HG02571 (cell line): ENCODE measurements at regions not wholly inside any gene's neighbourhood (a gene's known extent, or its start where the extent isn't known, plus 50 kb on each side); places are given as distances from the start of the nearest gene placed in this dataset.

Experiments used
- ATAC-seq: cut with Tn5 transposase; IDR thresholded peaks from one replicate; pipeline ENCODE4 v1.9.1; 2021; ENCODE audit warnings: mild to moderate bottlenecking, moderate library complexity; ENCODE audit not compliant: unreplicated experiment

DNA sequence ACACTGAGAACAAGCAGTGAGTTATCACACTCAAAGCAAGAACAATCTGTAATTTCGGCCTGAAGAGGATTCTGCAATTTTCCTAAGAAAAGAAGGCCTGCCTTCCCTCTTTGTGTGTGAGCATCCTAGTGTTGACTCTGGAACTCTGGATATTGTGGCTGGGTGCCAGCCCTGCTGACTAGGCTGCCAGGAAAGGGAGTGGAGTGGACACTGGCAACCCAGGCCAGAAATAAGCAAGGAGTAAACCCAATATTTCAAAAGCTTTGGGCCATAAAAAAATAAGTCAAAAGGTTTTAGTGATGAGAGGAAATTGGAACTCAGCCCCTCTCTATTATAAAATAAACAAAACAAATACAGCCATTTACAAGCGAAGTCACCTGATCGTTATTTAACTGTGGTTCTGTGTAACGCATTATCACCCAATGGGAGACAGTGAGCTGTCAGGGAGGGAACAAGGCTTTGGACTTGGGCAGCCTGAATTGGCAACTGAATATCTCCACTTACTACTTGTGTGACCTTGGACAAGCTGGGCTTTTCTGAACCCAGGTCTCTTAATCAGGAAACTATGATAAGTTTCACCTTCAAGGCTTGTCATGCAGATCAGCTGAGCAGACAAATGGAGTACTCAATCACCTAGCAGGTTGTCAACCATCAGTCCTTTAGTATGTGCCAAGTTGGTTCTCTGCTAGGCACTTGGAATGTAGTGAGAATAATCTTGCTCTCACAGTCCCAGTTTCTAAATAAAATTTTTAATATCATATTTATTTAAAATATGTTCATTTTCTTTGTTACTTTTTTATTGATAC, 196.2 kb downstream of the PAX1 start:
- no peak for ATAC-seq

DNA sequence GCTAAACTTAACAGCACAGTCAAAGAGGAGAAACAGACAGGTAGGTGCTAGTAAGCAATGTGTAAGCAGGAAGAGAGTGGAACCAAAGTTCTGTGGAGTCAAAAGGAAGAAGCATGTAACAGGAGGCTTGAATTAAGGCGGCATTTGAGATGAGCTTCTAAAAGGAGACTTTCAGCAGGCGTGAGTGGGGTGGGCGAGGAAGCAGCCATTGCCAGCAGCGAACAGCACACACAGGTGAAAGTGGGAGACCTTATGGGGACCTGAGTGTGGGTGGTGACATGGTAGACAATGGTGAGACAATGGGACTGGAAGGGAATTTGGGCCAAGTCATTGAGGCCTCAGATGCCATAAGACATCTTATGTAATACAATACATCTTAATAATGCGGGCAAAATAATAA, 195.0 kb downstream of the PAX1 start:
- ATAC-seq: no peak

DNA sequence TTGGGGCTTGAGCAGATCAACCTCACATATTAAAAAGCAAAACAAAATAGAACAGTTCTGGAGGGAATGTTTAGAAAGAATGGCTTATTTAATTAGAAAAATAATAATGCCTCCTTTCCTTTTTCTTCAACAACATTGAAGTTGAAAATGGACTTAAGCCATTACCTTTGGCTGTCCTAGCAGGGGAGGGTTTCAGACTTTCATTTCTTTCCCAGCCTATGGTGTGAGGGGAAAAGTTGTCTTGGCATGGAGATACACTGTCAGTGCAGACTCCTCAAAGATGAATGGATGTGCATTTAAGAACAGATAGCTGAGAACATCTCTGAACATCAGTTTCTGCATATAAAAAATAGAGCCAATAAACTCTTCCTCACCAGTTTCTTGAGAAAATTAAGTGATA, 169.5 kb downstream of the PAX1 start:
- ATAC-seq: no peak

DNA sequence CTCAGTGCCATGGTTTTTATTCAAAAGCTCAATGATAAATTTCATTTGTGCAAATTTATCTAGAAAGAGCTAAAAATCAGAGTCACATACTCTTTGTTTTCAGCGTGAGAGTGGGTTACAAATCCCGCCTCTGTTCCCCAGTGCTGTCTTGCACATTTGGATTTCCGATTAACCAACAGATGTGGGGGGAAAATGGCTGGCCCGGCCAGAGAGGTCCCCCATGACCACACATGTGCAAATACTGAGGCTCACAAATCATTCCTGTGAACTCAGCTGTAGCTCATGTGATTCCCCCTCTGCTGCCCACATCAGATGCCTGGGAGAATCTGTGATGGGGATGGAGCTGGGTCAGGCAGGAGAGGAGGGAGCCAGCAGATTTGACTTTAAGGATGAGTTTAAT, 168.7 kb downstream of the PAX1 start:
- no peak for ATAC-seq

DNA sequence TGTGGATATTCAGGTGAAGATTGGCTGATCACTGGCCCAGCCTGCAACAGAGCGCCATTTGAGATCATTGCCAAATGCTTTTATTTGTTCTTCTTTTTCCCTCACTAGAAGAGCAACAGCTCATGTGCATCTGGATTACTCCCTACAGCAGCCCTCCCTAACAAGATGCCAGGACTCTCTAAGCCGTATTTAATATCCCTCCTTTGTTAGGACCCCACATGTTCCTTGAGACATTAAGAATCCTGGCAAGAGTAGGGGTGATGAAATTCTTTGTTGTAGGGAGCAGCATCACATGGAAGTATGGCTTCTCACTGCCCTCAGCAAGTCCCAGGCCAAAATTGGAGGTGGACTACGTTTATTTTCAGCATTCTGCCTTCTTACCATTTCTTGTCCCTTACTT, 167.8 kb downstream of the PAX1 start:
- ATAC-seq: no peak

DNA sequence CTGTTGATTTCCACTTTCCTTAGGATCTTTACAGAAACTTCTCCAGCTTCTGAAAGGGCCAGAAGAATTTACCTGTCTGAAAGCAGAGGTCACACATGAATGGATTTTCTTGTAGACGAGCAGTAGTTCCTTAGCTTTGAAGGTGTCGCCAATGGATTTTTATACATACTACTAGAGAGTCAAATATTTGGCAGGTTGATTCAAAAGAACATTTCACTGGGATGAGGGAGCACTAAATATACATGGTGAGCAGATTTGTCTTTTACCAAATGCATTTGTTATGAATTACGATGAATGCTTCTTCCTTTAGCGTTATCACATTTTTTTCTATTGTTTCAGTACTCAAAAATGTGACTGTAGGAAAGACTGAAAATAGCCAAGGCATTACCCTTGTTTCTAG, 162.3 kb downstream of the PAX1 start:
- ATAC-seq: no peak

DNA sequence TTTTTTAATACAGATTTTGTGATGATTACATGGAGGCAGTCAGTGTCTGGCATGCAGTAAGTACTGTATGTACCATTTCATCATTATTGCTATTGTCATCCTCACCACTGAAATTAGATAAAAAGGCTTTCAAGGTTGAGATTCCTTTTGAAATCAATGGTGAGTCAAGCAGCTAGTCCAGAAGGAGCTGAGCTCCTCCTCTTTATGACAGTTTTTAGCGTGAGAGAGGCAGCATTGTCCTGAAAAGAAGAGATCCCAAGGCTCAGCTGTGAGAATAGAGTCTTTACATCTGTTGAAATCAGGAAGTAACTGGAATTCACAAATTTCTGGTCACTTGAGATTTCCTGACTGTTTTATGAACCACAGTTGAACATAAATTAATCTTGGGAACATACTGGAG, 161.9 kb downstream of the PAX1 start:
- no peak for ATAC-seq

DNA sequence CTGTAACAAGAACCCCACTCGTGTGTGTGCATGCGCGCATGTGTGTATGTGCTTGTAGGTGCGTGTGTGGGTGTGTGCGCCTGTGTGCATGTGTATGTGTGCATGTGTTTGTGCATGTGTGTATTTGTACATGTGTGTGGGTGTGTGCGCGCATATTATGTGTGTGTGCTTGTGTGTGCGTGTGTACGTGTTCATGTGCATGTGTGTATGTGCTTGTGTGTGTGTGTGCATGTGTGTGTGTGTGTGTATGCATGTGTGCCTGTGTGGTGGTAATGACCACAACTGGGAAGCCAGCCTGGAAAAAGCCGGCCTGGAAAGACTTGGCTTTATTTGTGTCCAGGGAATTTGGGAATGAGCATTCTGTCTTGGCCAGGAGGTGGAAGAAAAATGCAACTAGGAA, 157.5 kb downstream of the PAX1 start:
- no peak for ATAC-seq

DNA sequence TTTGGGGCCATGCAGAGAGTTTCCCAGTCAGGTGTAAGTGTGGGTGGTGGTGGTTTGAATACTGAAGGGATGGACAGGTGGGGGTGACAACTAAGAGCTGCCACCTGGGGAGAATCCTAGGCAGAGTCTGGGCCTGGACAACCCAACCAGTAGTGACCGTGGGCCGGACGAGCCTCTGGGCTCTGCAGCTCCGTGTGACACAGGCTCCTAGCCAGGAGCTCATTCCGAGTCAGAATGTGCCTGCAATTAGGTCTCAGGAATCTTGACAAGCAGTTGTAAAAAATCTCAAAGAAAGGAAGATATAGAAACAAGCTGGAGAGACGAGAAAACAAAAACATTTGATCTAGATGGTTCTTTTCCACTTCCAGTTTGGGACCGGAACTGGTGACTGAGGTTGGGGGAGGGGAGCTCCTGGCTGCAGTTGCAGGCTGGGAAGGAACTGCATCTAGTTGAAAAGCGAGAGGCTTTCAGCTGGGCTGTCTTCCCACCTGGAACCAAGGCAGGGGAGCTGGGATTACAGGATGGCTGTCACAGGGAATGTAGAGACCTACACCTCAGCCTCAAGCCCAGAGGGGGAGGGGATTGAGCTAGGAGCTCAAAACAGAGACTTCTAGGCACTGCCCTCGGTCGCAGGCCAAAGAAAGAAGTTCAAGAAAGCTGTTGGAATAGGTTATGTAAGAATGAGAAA, 156.9 kb downstream of the PAX1 start:
- ATAC-seq: no peak

DNA sequence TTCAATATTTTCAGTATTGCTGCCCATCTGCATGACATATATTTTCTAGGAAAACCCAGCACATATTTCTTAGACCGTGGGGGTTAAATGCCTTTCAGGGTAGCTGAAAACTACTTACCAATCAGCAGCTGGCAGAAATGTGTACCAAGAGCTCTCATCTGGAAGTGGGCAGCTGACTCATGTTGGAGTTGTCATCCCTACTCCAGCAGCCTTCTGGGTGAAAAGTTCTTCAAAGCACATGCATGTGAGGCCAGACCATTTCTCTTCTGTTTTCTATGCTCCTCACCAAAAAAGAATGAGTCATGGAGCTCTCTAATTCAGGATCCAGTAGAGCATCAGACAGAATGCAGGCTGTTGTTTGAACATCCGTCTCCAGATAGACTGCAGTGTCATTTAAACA, 135.5 kb downstream of the PAX1 start:
- no peak for ATAC-seq

DNA sequence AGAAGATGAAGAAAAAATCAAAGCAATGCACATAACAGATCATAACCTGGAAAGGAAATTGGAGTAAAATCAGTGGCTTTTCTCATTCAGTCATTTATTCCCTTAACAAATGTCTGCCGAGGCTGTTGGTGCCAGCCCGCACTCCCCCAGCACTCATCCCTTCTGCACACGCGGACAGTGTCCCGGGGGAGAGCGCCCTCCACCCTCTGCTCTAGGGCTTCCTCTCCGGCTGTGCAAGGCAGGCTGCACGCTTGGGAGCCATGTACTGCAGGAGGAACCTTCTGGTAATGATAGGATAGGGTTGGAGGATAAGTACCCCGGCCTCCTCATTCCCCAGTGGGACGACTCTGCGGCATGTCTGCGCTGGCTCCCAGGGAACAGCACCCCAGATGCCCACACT, 134.5 kb downstream of the PAX1 start:
- ATAC-seq: no peak

DNA sequence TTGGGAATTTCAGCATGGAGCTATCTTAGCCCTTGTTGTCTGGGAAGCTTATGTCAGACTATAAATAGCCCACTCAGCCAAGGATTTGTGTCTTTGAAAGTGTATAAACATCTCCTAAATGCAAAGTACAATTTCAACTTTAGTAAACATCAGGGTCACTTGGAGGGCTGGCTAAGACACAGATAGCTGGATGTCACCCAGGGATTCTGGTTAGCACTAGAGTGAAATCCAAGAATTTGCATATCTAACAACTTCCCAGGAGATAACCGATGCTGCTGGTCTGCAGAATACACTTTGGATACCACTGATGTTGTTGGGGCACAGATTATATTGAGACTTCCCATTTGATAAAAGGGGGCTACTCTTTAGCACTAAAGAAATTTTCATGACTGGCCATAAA, 130.9 kb downstream of the PAX1 start:
- no peak for ATAC-seq

DNA sequence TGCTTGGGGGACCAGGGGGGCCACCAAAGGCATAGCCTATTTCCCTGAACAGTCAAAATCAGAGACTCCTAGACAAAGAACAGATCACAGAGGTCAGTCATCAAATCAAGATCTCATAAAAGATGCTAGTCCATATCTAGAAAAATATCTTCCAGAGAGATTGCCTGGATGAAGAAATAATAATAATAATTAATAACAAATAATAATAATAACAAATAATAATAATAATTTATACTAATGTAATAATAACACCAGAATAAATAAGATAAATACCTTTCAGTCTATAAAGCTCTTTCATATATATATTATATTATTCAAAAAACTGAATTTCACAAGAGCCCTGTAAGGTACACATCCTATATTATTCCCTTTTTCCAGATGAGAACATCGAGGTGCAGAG, 129.6 kb downstream of the PAX1 start:
- ATAC-seq: no peak

DNA sequence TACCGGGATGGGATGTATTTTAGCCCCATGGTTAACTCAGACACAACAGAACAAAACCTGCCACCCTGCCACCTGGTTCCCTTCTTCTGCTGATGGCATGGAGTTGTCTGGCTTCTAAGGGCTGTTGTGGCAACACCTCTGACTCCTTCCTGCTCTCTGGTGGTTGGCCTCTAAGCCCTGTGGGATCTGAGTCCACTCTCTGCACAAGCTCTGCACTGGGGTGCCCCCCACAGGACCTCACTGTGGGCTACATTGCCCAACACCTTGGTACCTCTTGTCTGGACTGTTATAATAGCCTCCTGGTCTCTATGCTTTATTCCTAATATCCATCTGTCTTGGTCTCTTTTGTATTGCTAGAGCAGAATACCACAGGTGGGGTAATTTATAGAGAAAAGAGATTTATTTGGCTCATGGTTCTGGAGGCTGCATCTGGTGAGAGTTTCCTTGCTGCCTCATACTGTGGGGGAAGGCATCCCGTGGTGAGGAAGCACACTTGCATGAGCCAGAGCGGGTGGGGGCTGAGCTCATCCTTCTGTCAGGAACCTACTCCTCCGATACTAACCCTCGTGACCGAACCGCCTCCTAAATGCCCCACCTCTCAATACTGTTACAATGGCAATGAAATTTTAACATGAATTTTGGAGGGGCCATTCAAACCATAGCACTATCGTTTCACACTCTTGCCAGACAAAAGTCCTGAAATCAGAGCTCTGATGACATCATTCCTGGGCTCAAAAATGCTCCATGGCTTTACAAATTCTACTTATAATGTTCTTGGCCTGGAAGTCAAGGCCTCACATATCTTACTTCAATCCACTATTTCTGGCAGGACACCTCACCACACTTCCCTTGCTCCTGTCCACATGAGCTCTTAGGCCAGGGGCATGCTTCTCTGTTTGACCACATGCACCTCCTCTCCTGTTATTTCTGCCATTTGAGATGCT, 127.2 kb downstream of the PAX1 start:
- ATAC-seq: no peak

DNA sequence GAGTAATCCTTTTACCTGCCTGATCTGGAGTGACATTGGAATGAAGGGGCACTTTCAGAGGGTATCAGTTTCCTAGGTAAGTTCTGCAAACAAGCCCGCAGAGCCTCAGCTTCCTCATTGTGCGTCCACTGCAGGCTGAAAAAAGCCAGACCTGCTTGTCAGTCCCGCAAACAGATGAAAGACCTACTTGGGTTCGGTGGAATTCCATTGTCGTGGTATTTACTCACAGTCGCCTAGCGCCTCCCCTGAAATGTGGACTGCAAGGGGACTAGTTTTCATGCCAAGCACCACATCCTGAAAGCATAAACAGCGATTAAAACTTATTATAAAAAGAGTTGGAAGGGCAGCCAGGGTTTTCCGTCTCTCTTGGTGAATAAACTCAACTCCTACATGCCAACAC, 121.5 kb downstream of the PAX1 start:
- ATAC-seq: no peak

DNA sequence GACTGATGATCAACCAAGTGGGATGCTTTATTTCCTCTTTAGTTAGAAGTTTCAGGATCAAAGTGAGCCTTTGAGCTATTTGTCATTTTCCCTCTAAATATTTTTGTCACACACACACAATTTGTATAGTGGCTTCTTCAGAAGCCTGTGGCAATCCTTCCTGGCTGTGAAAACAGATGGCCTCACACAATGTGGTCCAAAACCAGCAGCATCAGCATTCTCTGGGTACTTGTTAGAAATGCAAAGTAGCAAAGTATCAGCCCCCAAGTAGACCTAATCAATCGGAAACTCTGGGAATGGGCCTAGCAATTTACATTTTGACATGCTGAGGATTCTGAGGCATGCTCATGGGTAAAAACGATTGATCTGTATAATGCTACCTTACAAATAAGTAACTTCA, 115.9 kb downstream of the PAX1 start:
- no peak for ATAC-seq

DNA sequence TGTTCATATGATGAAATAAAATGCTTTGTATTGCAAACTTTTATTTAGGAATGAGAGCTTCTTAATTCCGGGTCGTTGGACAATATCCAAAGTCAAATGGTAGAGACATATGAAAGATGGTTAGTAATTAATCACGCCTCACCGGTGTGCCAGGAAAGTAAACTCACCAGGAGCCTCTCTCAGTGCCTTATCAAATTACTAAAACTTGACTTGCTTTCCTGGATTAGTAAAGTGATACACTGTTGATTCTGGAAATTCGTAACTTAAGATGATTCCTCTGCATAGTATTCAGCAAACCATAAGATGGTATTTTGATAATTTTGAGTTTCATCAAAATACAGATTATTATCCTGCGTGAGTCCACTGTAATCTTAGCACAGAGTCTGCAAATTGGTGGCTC, 115.2 kb downstream of the PAX1 start:
- no peak for ATAC-seq

DNA sequence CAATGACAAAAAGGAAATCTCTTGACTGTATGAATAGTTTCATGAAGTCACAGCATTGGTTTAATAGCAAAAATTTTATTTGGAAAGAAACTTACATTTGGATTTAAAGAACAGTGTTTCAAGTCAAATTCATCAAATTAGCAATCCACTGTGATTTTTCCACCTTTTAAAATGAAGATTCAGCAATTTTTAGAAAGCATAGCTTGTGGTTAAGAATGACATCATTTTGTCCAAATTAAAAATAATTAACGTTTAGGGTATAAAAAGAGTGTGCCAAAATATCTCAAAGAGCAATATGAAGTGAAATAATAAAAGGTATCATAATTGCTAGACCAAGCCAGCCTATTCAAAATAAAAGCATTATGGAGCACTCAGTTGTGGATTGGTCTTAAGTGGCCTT, 114.6 kb downstream of the PAX1 start:
- no peak for ATAC-seq

DNA sequence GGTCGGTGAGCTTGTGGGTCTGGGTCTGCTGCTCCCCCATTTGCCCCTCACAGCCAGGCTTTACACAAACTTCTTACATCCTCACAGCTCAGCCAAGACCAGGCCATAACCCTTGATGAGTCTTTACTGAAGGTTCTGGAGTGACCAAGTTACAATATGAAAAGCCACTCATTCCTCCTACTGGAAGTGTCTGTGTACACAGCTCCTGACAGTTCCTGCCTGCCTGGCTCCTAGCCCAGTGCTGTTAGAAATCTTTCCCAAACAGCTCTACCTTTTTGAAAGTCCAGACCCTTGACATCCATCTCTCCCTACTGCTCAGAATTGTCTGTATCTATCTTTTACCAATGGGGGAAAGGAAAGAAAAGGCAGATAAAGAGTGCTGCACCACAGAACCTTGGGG, 106.9 kb downstream of the PAX1 start:
- ATAC-seq: no peak

DNA sequence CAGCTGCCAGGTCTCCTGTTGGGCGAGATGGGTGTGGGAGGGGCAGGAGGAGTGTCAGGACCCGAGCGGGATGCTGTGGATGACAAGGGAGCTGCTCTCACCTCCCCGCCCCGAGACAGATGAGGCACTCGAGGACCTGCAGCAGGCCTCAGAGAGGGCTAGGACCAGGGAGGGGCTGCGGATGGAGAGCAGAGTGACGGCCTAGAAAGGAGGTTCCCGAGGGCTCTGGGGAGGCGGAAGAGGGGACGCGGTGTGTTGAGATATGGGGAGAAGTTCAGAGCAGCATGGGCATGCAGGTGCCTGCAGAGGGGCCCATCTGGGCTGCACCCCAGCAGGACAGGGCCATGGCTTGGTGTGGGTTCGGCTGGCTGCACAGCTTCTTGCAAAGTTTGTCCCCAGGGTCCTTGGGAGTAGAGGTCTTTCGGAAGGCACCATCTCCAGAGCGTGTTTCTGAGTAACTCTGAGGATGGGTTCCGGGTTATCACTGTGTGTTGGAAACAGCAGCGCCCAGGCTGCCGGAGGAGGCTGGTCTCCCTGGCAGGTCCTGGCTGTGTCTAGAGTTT, 104.6 kb downstream of the PAX1 start:
- no peak for ATAC-seq
